GM23248 (cell line): ENCODE measurements at regions not wholly inside any gene's neighbourhood (a gene's known extent, or its start where the extent isn't known, plus 50 kb on each side); places are given as distances from the start of the nearest gene placed in this dataset.

Source experiments
- EZH2 ChIP-seq: fragments of 200-600 bp; sonication (generic); IDR thresholded peaks from 2 replicates; pipeline ENCODE4 v1.6.1; 2018; ENCODE audit warnings: antibody characterized with exemption, mild to moderate bottlenecking; ENCODE audit not compliant: insufficient read depth, poor library complexity, severe bottlenecking
- EZH2phosphoT487 ChIP-seq: fragments of 200-600 bp; sonication (generic); IDR thresholded peaks from 2 replicates; pipeline ENCODE4 v1.6.1; 2018; ENCODE audit warnings: antibody characterized with exemption, moderate library complexity, mild to moderate bottlenecking, low read depth; ENCODE audit not compliant: insufficient read depth

- no peak for TF ChIP-seq EZH2
- TF ChIP-seq EZH2phosphoT487: no peak
Measured at GRCh38 chr5:27093279-27093678, 54.9 kb upstream of the CDH9 start.
